WI38 (cell line): ENCODE measurements at regions not wholly inside any gene's neighbourhood (a gene's known extent, or its start where the extent isn't known, plus 50 kb on each side); places are given as distances from the start of the nearest gene placed in this dataset.

ENCODE experiments used
- H3K4me3 ChIP-seq: 2 replicates; pipeline ENCODE4 v1.5.1; 2011; ENCODE audit warnings: low read depth, mild to moderate bottlenecking, control low read depth, low read length
- CTCF ChIP-seq: IDR thresholded peaks from 2 replicates; pipeline ENCODE4 v1.5.1; 2012; ENCODE audit warnings: low read depth, mild to moderate bottlenecking, control low read depth, low read length

GRCh38 chr5:133756756-133757155, 144.4 kb upstream of the FSTL4 start:
- H3K4me3 ChIP-seq = no peak overlapping the region
- TF ChIP-seq CTCF = no peak

GRCh38 chr5:133756036-133756435, 143.7 kb upstream of the FSTL4 start:
- no peak for TF ChIP-seq CTCF
- no peak overlapping the region for H3K4me3 ChIP-seq

- peak; percentile 54; the same call in 1 of the 2 replicates for TF ChIP-seq CTCF
- H3K4me3 ChIP-seq = no peak overlapping the region
Measured at GRCh38 chr5:133754575-133755169, 142.3 kb upstream of the FSTL4 start.

GRCh38 chr5:133753856-133754255, 141.5 kb upstream of the FSTL4 start:
- no peak overlapping the region for H3K4me3 ChIP-seq
- TF ChIP-seq CTCF = no peak

- no peak for TF ChIP-seq CTCF
Measured at GRCh38 chr5:133751846-133752245, 139.5 kb upstream of the FSTL4 start.

GRCh38 chr5:133751421-133751820, 139.1 kb upstream of the FSTL4 start:
- TF ChIP-seq CTCF = no peak
- no peak overlapping the region for H3K4me3 ChIP-seq

More at GRCh38 chr5:133751846-133752245, 139.5 kb upstream of the FSTL4 start:
- H3K4me3 ChIP-seq = no peak overlapping the region

GRCh38 chr5:133750856-133751255, 138.5 kb upstream of the FSTL4 start:
- TF ChIP-seq CTCF = no peak
- no peak overlapping the region for H3K4me3 ChIP-seq
